Activated T-helper 2 cell treated with anti-CD3 and anti-CD28 coated beads, Interferon-gamma antibody, Interleukin-2, Interleukin-4, amounts not matched to agents 10 μg/mL and 5 μg/mL and 100 μg/mL, durations not matched to agents 14 hours and 24 hours and 36 hours (primary cell): ENCODE measurements at regions not wholly inside any gene's neighbourhood (a gene's known extent, or its start where the extent isn't known, plus 50 kb on each side); places are given as distances from the start of the nearest gene placed in this dataset.

Experiments used
- DNase-seq: peaks from one replicate; pipeline ENCODE4 v3.0.0; 2021; ENCODE audit warnings: low spot score
- H3K27ac Mint-ChIP-seq: one replicate; pipeline ENCODE4 v1.8.0; 2021; ENCODE audit warnings: mixed read lengths
- H3K27me3 Mint-ChIP-seq: one replicate; pipeline ENCODE4 v1.8.0; 2021; ENCODE audit warnings: low read depth, mixed read lengths
- H3K36me3 Mint-ChIP-seq: one replicate; pipeline ENCODE4 v1.8.0; 2021; ENCODE audit warnings: low read depth, mixed read lengths
- H3K4me1 Mint-ChIP-seq: one replicate; pipeline ENCODE4 v1.8.0; 2021; ENCODE audit warnings: low read depth, mixed read lengths
- H3K4me3 Mint-ChIP-seq: one replicate; pipeline ENCODE4 v1.8.0; 2021; ENCODE audit warnings: low read depth, mild to moderate bottlenecking, moderate library complexity, mixed read lengths
- H3K9me3 Mint-ChIP-seq: one replicate; pipeline ENCODE4 v1.8.0; 2021; ENCODE audit warnings: mixed read lengths
- intact Hi-C: fragments of 100-400 bp; cut with micrococcal nuclease; formaldehyde crosslinking; loops from one replicate; pipeline ENCODE4 v1.15.1; 2023

GRCh38 chr2:51149725-51150124 lies 117.8 kb upstream of the NRXN1 start:
- H3K27ac Mint-ChIP-seq = no peak overlapping the region
- no peaks in the 10 kb centered on the region for H3K36me3 Mint-ChIP-seq
- intact Hi-C loops = no loop called here
- H3K9me3 Mint-ChIP-seq = peaks cover 14% of the 10 kb centered on the region
- no peaks in the 10 kb centered on the region for H3K27me3 Mint-ChIP-seq
- H3K4me1 Mint-ChIP-seq = no peaks in the 10 kb centered on the region
- no peak overlapping the region for H3K4me3 Mint-ChIP-seq
- no peak for DNase-seq

DNA sequence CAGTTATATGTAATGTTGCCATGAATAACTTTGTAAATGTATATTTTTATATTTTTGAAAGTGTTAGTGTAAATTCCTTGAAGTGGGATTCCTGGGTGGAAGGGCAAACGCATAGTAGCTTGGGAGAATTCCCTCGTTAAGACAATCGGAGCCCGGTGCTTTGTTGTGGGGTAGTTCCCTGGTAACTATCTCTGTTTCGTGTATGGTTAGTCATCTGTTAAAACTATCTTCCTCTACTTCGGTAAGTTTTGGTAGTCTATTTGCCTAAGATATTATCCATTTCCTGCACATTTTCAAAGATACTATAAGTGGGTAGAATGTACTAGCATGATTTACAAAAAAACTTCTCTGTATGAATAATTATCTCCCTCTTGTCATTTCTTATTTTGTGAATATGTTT lies 113.8 kb upstream of the NRXN1 start:
- H3K9me3 Mint-ChIP-seq = peaks cover 5% of the 10 kb centered on the region
- no peaks in the 10 kb centered on the region for H3K4me1 Mint-ChIP-seq
- H3K4me3 Mint-ChIP-seq = no peak overlapping the region
- intact Hi-C loops = no loop called here
- no peak overlapping the region for H3K27ac Mint-ChIP-seq
- no peaks in the 10 kb centered on the region for H3K27me3 Mint-ChIP-seq
- no peaks in the 10 kb centered on the region for H3K36me3 Mint-ChIP-seq
- no peak for DNase-seq

DNA sequence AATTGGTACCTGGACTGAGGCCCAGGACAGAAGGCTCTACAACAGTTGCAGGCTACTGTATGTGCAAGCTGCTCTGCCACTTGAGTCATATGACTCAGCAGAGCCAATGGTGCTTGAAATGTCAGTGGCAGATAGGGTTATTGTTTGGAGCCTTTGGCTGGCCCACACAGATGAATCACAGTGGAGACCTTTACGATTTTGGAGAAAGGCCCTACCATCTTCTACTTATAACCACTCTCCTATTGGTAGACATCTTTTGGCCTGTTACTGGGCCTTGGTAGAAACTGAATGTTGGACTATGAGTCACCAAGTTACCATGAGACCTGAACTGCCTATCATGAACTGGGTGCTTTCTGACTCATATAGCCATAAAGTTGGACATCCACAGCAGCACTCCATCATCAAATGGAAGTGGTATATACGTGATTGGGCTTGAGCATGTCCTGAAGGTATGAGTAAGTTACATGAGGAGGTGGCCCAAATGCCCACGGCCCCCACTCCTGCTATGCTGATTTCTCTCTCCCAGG lies 88.9 kb upstream of the NRXN1 start:
- Mint-ChIP-seq H3K27me3 (no peaks in the 10 kb centered on the region), H3K4me1 (no peaks in the 10 kb centered on the region), H3K9me3 (peaks cover 37% of the 10 kb centered on the region), H3K4me3 (no peak overlapping the region), H3K27ac (no peak overlapping the region), H3K36me3 (no peaks in the 10 kb centered on the region)
- no peak for DNase-seq
- intact Hi-C loops = no loop called here

- H3K36me3 Mint-ChIP-seq = no peaks in the 10 kb centered on the region
- intact Hi-C loops = no loop called here
- no peaks in the 10 kb centered on the region for H3K27me3 Mint-ChIP-seq
These were observed 79.6 kb upstream of the NRXN1 start for GRCh38 chr2:51111532-51111931.

DNA sequence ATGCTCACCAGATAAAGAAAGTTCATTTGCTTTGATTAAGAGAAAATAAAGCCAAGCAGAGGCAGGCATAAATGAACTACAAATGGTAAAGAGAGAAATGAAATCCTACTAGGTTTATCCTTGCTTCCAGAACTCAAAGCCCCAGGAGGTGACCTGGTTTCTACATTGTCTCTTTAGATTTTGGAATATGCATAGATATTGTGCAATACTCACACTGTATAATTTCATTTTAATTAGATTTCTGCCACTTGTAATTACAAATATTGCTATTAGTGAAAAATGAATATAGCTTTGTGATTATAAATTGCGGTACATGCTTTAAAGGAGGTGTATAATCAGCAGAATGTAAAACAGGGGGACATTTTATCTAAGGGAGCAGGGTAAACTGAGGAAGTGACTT lies 76.9 kb upstream of the NRXN1 start:
- Mint-ChIP-seq H3K27ac (no peak overlapping the region), H3K27me3 (no peaks in the 10 kb centered on the region), H3K36me3 (no peaks in the 10 kb centered on the region), H3K4me3 (no peak overlapping the region), H3K4me1 (no peaks in the 10 kb centered on the region), H3K9me3 (peaks cover 5% of the 10 kb centered on the region)
- DNase-seq = no peak
- intact Hi-C loops = loop anchor here (5.0 kb wide), 1 partner anchor 199 kb away; no protein-coding TSS in a partner anchor

More at GRCh38 chr2:51111532-51111931, 79.6 kb upstream of the NRXN1 start:
- no peaks in the 10 kb centered on the region for H3K4me1 Mint-ChIP-seq
- no peak overlapping the region for H3K4me3 Mint-ChIP-seq
- no peak overlapping the region for H3K27ac Mint-ChIP-seq
- peaks cover 15% of the 10 kb centered on the region for H3K9me3 Mint-ChIP-seq
- no peak for DNase-seq

- H3K27me3 Mint-ChIP-seq = no peaks in the 10 kb centered on the region
- intact Hi-C loops = loop anchor here (5.0 kb wide), 1 partner anchor 199 kb away; no protein-coding TSS in a partner anchor
- DNase-seq = no peak
- peaks cover 12% of the 10 kb centered on the region for H3K9me3 Mint-ChIP-seq
- H3K4me3 Mint-ChIP-seq = no peak overlapping the region
- no peaks in the 10 kb centered on the region for H3K4me1 Mint-ChIP-seq
- H3K36me3 Mint-ChIP-seq = no peaks in the 10 kb centered on the region
- H3K27ac Mint-ChIP-seq = no peak overlapping the region
These were observed 75.9 kb upstream of the NRXN1 start for GRCh38 chr2:51107841-51108240.

- Mint-ChIP-seq H3K36me3 (no peaks in the 10 kb centered on the region), H3K4me3 (no peak overlapping the region), H3K27ac (no peak overlapping the region), H3K4me1 (no peaks in the 10 kb centered on the region), H3K9me3 (peaks cover 12% of the 10 kb centered on the region), H3K27me3 (no peaks in the 10 kb centered on the region)
- no peak for DNase-seq
- intact Hi-C loops = loop anchor here (5.0 kb wide), 1 partner anchor 201 kb away; no protein-coding TSS in a partner anchor
These were observed 73.9 kb upstream of the NRXN1 start for GRCh38 chr2:51105811-51106210.

DNA sequence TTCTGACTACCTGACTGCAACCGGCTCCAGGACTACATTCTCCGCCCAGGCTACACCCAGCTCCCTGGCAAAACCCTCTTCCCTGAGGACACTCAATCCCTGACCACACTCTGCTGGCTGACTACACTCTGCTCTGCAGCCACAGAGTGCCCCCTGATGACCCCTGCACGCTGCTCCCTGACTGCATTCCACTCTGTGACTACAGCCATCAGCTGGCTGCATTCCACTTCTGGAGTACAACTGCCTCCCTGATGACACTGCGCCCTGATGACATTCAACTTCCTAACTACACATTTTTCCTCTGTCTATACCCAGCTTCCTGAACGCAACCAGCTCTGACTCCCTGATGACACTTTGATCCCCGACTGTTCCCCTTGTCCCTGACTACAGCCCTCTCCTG lies 71.3 kb upstream of the NRXN1 start:
- DNase-seq = no peak
- Mint-ChIP-seq H3K4me3 (no peak overlapping the region), H3K36me3 (no peaks in the 10 kb centered on the region), H3K9me3 (peaks cover 19% of the 10 kb centered on the region), H3K4me1 (no peaks in the 10 kb centered on the region), H3K27ac (no peak overlapping the region), H3K27me3 (no peaks in the 10 kb centered on the region)
- intact Hi-C loops = no loop called here

DNA sequence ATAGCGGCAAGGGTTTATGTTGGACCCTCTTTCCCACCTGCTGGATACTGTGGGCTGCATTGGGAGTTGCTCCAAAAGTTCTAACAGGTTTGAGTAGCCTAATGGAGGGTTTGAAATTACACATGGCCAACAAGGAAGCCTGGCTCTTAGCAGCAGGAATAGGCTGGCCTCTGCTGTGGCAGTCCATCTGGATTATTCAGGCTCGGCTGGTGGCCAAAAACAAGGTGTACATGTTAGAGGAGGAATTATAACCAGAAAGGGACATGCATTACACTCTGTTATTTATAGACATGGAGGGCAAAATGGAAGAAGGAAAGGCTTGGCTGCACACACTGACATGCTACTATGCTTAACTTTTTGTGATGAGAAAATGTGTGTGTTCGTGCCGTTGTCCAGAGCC lies 61.1 kb upstream of the NRXN1 start:
- H3K27ac Mint-ChIP-seq = no peak overlapping the region
- no peak for DNase-seq
- H3K4me1 Mint-ChIP-seq = no peaks in the 10 kb centered on the region
- intact Hi-C loops = no loop called here
- no peaks in the 10 kb centered on the region for H3K27me3 Mint-ChIP-seq
- H3K36me3 Mint-ChIP-seq = no peaks in the 10 kb centered on the region
- no peak overlapping the region for H3K4me3 Mint-ChIP-seq
- peaks cover 9% of the 10 kb centered on the region for H3K9me3 Mint-ChIP-seq

DNA sequence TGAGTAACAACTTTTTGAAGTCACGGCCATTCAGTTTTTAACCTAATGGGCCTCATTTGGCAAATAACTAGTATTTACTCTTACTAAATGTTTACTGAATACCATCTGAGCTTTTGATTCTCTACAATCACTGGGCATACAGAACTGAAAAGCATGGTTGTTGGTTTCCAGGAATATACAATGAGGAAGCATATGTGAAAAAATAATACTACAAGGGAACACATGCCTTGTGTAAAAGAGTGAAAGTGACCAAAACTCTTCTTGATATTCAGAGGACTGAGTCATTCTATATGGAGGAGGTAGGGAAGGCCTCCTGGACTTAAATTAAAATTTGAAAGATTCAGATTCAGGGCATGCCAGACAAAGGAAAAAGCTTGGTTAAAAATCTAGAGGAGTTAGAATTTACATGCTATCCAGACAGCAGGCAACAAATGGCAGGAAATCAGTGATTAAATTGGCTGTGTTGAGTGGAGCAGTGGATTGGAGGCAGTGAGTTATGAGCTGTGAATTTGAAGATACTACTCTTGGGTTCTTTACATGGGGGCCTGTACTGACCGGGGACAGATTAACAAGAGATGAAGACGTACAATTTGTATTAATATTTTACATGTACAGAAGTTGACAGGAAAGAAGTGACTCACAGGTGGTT lies 53.6 kb upstream of the NRXN1 start:
- no peak overlapping the region for H3K4me3 Mint-ChIP-seq
- DNase-seq = no peak
- intact Hi-C loops = no loop called here
- H3K36me3 Mint-ChIP-seq = no peaks in the 10 kb centered on the region
- H3K27me3 Mint-ChIP-seq = no peaks in the 10 kb centered on the region
- H3K9me3 Mint-ChIP-seq = peaks cover 35% of the 10 kb centered on the region
- no peak overlapping the region for H3K27ac Mint-ChIP-seq
- no peaks in the 10 kb centered on the region for H3K4me1 Mint-ChIP-seq

GRCh38 chr2:51084750-51085149 lies 52.8 kb upstream of the NRXN1 start:
- no peaks in the 10 kb centered on the region for H3K4me1 Mint-ChIP-seq
- intact Hi-C loops = no loop called here
- H3K9me3 Mint-ChIP-seq = peaks cover 35% of the 10 kb centered on the region
- H3K36me3 Mint-ChIP-seq = no peaks in the 10 kb centered on the region
- no peak overlapping the region for H3K4me3 Mint-ChIP-seq
- no peak for DNase-seq
- H3K27ac Mint-ChIP-seq = no peak overlapping the region
- no peaks in the 10 kb centered on the region for H3K27me3 Mint-ChIP-seq
